Mesothelial cell of epicardium (in vitro differentiated cells): ENCODE measurements at regions not wholly inside any gene's neighbourhood (a gene's known extent, or its start where the extent isn't known, plus 50 kb on each side); places are given as distances from the start of the nearest gene placed in this dataset.

ENCODE experiments used
- DNase-seq, 2 experiments: peaks; one replicate each; pipeline ENCODE4 v3.0.0; 2021; ENCODE audit warnings: low spot score in 2 of 2; ENCODE audit not compliant: unreplicated experiment in 2 of 2
- H3K27ac Mint-ChIP-seq: 2 replicates; pipeline ENCODE4 v1.8.0; 2021; ENCODE audit warnings: mixed read lengths
- H3K27me3 Mint-ChIP-seq: 2 replicates; pipeline ENCODE4 v1.8.0; 2021; ENCODE audit warnings: low read depth, mixed read lengths
- H3K36me3 Mint-ChIP-seq: 2 replicates; pipeline ENCODE4 v1.8.0; 2021; ENCODE audit warnings: mixed read lengths
- H3K4me1 Mint-ChIP-seq: 2 replicates; pipeline ENCODE4 v1.8.0; 2021; ENCODE audit warnings: mixed read lengths
- H3K4me3 Mint-ChIP-seq: 2 replicates; pipeline ENCODE4 v1.8.0; 2021; ENCODE audit warnings: mild to moderate bottlenecking, moderate library complexity, mixed read lengths
- H3K9me3 Mint-ChIP-seq: 2 replicates; pipeline ENCODE4 v1.8.0; 2021; ENCODE audit warnings: mixed read lengths
- CTCF ChIP-seq: fragments of 200-600 bp; sonication (generic); IDR thresholded peaks from one replicate; pipeline ENCODE4 v1.5.0; 2021; ENCODE audit warnings: antibody characterized with exemption; ENCODE audit not compliant: unreplicated experiment

DNA sequence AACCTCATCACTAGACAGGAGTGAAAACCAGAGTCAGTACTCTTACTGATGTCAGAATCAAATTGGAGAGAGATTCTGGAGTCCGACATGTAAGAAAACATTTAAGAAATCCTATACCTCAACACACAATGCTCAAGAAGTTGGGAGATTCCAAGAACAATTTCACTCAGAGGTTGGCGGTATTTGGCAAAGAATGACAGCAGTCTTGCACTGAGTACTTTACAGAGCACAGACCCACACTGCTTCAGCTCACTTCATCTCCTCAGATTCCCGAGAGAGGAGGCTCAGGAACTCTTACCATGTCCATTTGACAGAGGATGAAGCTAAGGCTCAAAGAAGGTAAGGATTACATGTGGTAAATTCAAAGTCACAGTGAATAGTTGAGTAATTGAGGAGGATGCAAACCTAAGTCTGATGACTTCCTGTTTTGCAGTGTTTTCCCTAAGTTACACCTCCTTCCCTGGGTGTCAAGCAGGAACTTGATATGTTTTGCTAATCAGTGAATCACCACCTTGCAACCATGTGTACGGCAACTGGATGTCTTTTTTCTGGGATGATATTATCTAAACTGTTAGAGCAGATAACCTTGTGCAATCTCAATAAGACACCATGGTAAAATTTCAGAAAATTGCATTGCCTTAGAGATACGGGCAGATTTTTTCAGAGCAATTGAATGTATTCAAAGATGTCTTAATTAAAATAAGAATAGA, 61.3 kb upstream of the MME start:
- H3K4me1 Mint-ChIP-seq: peaks cover 19% of the 10 kb centered on the region
- no peak for TF ChIP-seq CTCF
- DNase-seq: no peak

GRCh38 chr3:155015776-155016436, 64.2 kb upstream of the MME start:
- no peak overlapping the region for H3K27ac Mint-ChIP-seq
- no peak for DNase-seq
- TF ChIP-seq CTCF: no peak
- H3K9me3 Mint-ChIP-seq: no peaks in the 10 kb centered on the region
- H3K4me3 Mint-ChIP-seq: no peak overlapping the region
- H3K36me3 Mint-ChIP-seq: no peaks in the 10 kb centered on the region
- peaks cover 22% of the 10 kb centered on the region for H3K27me3 Mint-ChIP-seq
- H3K4me1 Mint-ChIP-seq: peaks cover 9% of the 10 kb centered on the region

More for the DNA sequence above, 61.3 kb upstream of the MME start:
- Mint-ChIP-seq H3K4me3 (no peak overlapping the region), H3K36me3 (no peaks in the 10 kb centered on the region), H3K27ac (no peak overlapping the region), H3K9me3 (no peaks in the 10 kb centered on the region), H3K27me3 (peaks cover 35% of the 10 kb centered on the region)

DNA sequence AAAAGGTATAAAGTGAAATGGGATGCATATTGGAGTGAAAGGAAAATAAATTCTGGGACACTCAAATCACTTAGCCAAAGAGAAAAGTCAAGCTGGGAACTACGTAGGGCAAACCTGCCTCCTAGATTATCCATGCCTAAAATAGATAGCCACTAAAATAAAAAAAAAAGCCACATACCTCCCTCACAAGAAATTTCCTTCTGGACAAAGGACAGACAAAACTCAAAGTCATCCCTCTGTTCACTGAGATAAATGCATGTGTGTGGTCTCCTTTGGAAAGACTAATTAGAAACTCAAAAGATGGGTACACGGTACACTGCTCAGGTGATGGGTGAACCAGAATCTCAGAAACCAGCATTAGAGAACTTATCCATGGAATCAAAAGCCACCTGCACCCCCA, 65.2 kb upstream of the MME start:
- Mint-ChIP-seq H3K27ac (no peak overlapping the region), H3K4me1 (peaks cover 16% of the 10 kb centered on the region), H3K27me3 (peaks cover 19% of the 10 kb centered on the region), H3K36me3 (no peaks in the 10 kb centered on the region), H3K9me3 (no peaks in the 10 kb centered on the region), H3K4me3 (no peak overlapping the region)
- DNase-seq: no peak
- TF ChIP-seq CTCF: no peak

GRCh38 chr3:155013427-155013826, 66.7 kb upstream of the MME start:
- no peak for DNase-seq
- no peaks in the 10 kb centered on the region for H3K9me3 Mint-ChIP-seq
- no peak overlapping the region for H3K4me3 Mint-ChIP-seq
- H3K4me1 Mint-ChIP-seq: peaks cover 18% of the 10 kb centered on the region
- no peak for TF ChIP-seq CTCF
- no peaks in the 10 kb centered on the region for H3K36me3 Mint-ChIP-seq
- peaks cover 7% of the 10 kb centered on the region for H3K27me3 Mint-ChIP-seq
- H3K27ac Mint-ChIP-seq: no peak overlapping the region

- DNase-seq: no peak
- Mint-ChIP-seq H3K27ac (no peak overlapping the region), H3K4me3 (no peak overlapping the region), H3K4me1 (peaks cover 20% of the 10 kb centered on the region), H3K27me3 (peaks cover 4% of the 10 kb centered on the region), H3K36me3 (no peaks in the 10 kb centered on the region), H3K9me3 (no peaks in the 10 kb centered on the region)
- TF ChIP-seq CTCF: no peak
These were observed 67.5 kb upstream of the MME start for GRCh38 chr3:155012584-155012983.
